ENCODE measurements at regions not wholly inside any gene's neighbourhood (a gene's known extent, or its start where the extent isn't known, plus 50 kb on each side); places are given as distances from the start of the nearest gene placed in this dataset.

- no peak for DNase-seq
Measured at GRCh38 chr1:56019472-56019871, 559.9 kb downstream of the PLPP3 start.

GRCh38 chr1:56017336-56017735, 562.0 kb downstream of the PLPP3 start:
- no peak for DNase-seq

GRCh38 chr1:56003846-56004245, 575.5 kb downstream of the PLPP3 start:
- DNase-seq: no peak

- DNase-seq: no peak
Measured at GRCh38 chr1:56002231-56002630, 577.1 kb downstream of the PLPP3 start.

GRCh38 chr1:56000424-56000823, 578.9 kb downstream of the PLPP3 start:
- DNase-seq: no peak

- no peak for DNase-seq
Measured at GRCh38 chr1:55997536-55997935, 581.8 kb downstream of the PLPP3 start.

DNA sequence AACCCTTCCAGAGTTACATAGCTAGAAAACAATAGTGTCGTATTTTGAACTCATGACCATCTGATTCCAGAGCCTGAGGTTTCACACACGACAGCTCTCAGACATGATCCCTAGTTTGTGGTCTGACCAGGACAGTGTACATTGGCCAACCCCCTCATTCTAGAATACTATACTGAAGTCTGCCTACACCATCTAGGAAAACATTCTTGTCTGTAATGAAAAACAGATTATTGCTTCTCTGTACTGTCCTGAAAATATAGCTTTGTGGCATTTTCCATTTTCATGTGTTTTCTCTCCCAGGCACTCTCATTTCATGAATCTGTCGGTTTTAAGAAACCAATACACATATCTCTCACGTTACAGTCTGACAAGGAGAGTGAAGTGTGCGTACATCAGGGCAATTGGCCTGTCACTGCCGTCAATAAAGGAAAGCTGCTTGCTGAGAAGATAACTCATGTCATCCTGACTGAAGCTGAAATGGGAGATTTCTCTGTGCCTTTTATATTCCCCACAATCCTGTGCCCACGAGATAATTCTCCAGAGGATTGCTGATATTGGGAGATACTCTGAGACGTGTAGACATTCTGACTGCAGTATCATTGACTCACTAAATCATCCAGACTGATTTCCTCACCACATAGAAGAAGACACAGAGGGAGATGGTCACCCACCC, 585.6 kb downstream of the PLPP3 start:
- no peak for DNase-seq

DNA sequence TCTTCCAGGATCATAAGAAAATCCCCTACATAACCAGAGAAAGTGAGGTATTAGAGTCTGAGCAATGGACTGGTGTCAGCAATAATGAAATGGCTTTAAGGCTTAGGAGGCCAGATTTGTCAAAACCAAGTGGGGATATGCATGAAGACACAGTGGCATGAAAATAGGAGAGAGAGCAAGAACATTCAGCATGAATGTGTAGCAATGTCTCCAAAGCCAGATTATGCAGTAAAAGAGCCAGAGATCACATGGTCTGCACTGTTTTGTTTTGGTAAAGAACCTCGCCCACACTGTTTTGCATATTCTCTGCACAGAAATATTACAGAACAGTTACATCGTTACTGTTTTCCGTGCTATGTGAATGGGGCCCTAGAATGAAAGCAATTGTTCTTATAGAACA, 589.4 kb downstream of the PLPP3 start:
- no peak for DNase-seq

- DNase-seq: no peak
Measured at GRCh38 chr1:55988963-55989452, 590.4 kb downstream of the PLPP3 start.

- DNase-seq: no peak
Measured at GRCh38 chr1:55987491-55988249, 591.7 kb downstream of the PLPP3 start.

- DNase-seq: no peak
Measured at GRCh38 chr1:55986003-55986402, 593.4 kb downstream of the PLPP3 start.

DNA sequence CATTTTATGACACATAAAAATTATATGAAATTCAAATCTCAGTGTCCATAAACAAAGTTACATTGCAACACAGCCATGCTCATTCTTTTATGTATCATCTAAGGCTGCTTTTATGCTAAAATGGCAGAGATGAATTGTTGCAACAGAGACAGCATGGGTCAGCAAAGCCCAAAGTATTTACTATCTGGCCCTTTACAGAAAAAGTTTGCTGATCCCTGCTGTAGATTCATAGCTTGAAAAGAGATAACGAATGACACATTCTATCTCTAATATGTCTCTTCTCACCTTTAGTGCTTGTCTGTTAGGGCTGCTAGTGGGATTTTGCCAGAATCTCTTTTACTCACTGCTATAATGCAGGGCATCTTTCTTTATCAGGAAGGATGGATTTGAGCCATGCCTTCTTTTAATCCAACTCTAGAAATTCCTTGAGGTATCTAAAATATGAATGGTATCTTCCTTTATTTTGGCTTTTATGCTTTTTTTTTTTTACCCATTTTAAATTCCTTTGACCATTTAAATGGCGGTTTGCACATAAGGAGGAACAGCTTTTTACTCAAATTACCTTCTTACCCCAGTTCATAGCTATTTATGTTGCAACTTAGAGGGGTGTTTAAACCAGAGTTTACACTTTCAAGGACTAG, 598.2 kb downstream of the PLPP3 start:
- DNase-seq: no peak

DNA sequence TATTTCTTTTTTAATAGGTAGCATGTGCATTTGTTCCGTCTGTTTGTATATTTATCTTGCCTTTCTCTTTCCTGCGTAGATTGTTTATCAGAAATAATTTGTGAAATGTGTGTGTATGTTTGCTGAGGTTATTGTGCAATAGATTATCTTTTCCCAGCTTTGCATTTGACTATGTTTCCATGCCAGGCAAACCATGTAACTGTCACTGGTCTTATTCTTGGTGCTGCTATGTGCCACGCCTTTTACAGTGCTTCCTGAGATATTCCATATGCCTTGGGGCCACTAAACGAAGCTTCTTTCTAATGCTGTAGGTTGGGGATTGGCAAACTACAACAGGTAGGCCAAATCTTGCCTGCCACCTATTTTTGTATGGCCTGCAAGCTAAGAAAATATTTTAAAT, 598.8 kb downstream of the PLPP3 start:
- no peak for DNase-seq

DNA sequence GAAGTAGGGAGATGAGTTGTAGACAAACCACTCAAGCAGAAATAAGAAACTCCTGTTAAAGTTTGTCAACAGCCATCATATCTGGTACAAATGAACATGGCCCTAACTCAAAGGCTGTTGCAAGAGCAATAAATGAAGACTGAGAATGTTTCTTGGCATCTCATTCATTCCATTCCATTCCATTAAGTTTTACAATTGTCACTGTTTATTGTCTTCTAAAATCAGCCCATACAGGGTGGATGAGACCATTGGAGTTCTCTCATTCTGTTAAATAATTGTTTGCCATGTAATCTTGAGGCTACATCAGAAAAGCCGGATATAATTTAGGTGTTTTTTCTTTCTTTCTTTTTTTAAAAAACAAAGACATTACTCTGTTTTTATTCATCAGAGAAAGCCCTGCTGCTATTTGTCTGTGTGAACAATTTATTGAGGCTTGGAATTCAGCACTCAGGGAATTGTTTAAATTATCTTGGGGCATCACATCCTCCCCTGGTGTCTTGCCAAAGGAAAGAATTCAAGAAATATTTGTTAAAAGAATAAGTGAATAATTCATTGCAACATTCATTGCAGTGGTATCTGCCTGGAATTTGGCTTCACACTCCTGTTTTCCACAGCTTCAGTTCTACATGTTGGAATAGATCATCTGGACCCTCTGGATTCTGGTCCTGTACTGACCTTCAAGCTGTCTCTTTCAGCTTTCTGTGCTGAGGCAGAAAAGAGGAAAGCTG, 604.5 kb downstream of the PLPP3 start:
- DNase-seq: no peak

GRCh38 chr1:55970526-55971110, 608.7 kb downstream of the PLPP3 start:
- DNase-seq: no peak

GRCh38 chr1:55969322-55969721, 610.0 kb downstream of the PLPP3 start:
- no peak for DNase-seq

DNA sequence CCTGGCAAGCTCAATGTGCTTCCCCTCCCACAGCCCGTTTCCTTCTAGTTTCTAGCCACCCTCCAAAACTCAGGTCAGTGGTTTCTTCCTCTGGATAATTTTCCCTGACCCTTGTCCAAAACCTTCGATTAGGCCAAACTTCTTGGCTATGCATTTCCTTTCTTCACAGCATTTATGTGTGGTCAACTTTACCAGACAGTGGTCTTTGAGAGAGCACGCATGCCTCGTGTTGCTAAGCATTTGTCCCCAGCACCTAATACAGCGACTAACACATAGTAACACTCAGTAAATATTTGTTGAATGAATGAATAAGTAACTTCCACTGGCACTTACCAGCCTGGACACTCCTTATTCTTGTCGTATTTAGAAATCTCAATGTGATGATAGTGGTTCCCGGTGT, 610.7 kb downstream of the PLPP3 start:
- no peak for DNase-seq

- no peak for DNase-seq
Measured at GRCh38 chr1:55965981-55966461, 613.3 kb downstream of the PLPP3 start.

- DNase-seq: no peak
Measured at GRCh38 chr1:55962472-55962871, 616.9 kb downstream of the PLPP3 start.

DNA sequence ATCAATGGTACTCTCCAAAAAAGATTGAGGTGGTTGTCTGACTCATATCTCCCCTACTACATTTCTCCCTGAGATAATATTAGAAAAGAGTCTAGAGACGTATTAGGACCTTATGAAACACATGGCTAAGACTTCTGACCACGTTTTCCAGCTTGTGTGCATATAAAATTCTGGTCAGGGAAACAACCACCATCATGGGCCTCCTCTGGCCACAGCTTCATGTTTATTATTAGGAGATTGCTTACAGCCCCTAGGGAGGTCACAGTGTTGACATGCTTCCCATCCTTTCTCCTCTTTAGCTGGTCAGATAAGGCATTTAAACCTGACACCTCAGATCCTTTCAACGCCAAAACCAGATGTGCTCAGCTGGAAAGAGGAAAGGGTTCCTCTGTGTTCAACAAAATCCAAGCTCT, 620.2 kb downstream of the PLPP3 start:
- no peak for DNase-seq

DNA sequence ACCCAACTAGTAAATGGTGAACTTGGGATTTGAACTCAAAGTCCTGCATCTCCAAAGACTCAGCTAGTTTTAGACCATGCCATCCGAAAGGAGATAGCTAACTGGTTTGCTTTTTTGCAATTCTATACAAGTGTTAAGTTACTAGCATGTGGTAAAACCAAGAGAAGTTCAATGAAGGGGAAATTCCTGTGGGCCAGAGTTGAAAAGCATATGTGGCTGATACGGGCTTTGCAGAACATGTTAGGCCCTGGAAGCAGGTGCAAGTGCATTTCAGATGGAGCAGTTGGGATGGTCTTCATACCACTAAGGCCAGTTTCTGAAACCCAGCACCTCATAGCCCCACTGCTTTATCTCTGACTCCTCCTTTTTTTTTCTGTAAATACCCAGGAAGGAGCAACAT, 620.9 kb downstream of the PLPP3 start:
- no peak for DNase-seq

DNA sequence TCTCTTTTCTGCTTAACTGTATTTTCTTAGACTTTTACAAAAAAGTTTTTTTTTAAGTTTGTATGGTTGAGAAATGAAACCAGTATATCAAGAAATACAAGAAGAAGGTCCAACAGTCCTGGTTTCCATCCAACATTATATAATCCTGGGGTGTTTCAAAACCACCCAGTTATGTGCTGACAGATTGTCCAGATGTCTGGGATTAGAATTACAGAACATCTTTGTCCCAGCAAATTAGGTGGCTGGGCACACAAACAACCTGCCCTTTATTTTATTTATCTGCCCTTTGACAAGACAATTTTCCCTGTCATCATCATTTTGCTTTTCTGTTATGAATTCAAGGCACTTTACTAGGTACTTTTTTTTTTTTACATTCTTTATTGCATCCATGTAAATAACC, 622.1 kb downstream of the PLPP3 start:
- no peak for DNase-seq
